Keratinocyte (primary cell): ENCODE measurements at regions not wholly inside any gene's neighbourhood (a gene's known extent, or its start where the extent isn't known, plus 50 kb on each side); places are given as distances from the start of the nearest gene placed in this dataset.

Experiments
- DNase-seq: peaks from one replicate; pipeline ENCODE4 v3.0.0-alpha.2; 2011; ENCODE audit warnings: low read depth, missing footprints, low spot score
- FAIRE-seq: peaks from 2 replicates; lab custom pipeline; 2011; peaks lifted over from hg19 to GRCh38; lab: Jason Lieb, UNC
- H2AFZ ChIP-seq: 2 replicates; pipeline ENCODE4 v1.6.0; 2012; ENCODE audit warnings: low read length, control low read depth, inconsistent platforms; ENCODE audit not compliant: control insufficient read depth
- H3K27ac ChIP-seq: 2 replicates; pipeline ENCODE4 v1.5.1; 2011; ENCODE audit warnings: low read length; ENCODE audit not compliant: control insufficient read depth, insufficient read depth
- H3K27me3 ChIP-seq: 3 replicates; pipeline ENCODE4 v1.6.0; 2011; ENCODE audit warnings: low read length; ENCODE audit not compliant: control insufficient read depth, insufficient read depth; ENCODE audit errors: extremely low read depth
- H3K36me3 ChIP-seq, 2 experiments: 2 replicates in 1 of 2; 3 replicates in 1 of 2; pipeline ENCODE4 v1.5.1; 2011; ENCODE audit warnings: low read length in 2 of 2, mild to moderate bottlenecking in 1 of 2; ENCODE audit not compliant: control insufficient read depth in 2 of 2, insufficient read depth in 2 of 2; ENCODE audit errors: extremely low read depth in 1 of 2
- H3K4me1 ChIP-seq: 3 replicates; pipeline ENCODE4 v1.5.1; 2011; ENCODE audit warnings: low read length; ENCODE audit not compliant: control insufficient read depth, insufficient read depth; ENCODE audit errors: extremely low read depth
- H3K4me2 ChIP-seq: 3 replicates; pipeline ENCODE4 v1.6.0; 2011; ENCODE audit warnings: low read depth, low read length; ENCODE audit not compliant: control insufficient read depth, insufficient read depth; ENCODE audit errors: extremely low read depth
- H3K4me3 ChIP-seq, 3 experiments: fragments of 200-600 bp in 1 of 3; sonication (generic) in 1 of 3; 2 replicates in 2 of 3; 3 replicates in 1 of 3; pipeline ENCODE4 v1.5.1; 2011 to 2016; ENCODE audit warnings: low read length in 3 of 3, mild to moderate bottlenecking in 3 of 3, control low read depth in 2 of 3, inconsistent platforms in 1 of 3, low read depth in 1 of 3, mixed read lengths in 1 of 3, mixed run types in 1 of 3, moderate library complexity in 1 of 3; ENCODE audit not compliant: control insufficient read depth in 2 of 3, insufficient read depth in 2 of 3; ENCODE audit errors: extremely low read depth in 1 of 3
- H3K79me2 ChIP-seq: 2 replicates; pipeline ENCODE4 v1.6.0; 2012; ENCODE audit warnings: low read length; ENCODE audit not compliant: control insufficient read depth, insufficient read depth
- H3K9ac ChIP-seq: 3 replicates; pipeline ENCODE4 v1.6.0; 2011; ENCODE audit warnings: low read length; ENCODE audit not compliant: control insufficient read depth, insufficient read depth; ENCODE audit errors: extremely low read depth
- H3K9me1 ChIP-seq: 3 replicates; pipeline ENCODE4 v1.6.0; 2011; ENCODE audit warnings: low read length; ENCODE audit not compliant: control insufficient read depth, insufficient read depth; ENCODE audit errors: extremely low read depth
- H3K9me3 ChIP-seq: 2 replicates; pipeline ENCODE4 v1.5.1; 2012; ENCODE audit warnings: low read depth, low read length; ENCODE audit not compliant: control insufficient read depth
- H4K20me1 ChIP-seq: 3 replicates; pipeline ENCODE4 v1.6.0; 2011; ENCODE audit warnings: low read length; ENCODE audit not compliant: control insufficient read depth, insufficient read depth; ENCODE audit errors: extremely low read depth
- CTCF ChIP-seq, 3 experiments: IDR thresholded peaks in 1 of 3; conservative IDR thresholded peaks in 1 of 3; optimal IDR thresholded peaks in 1 of 3; 2 replicates in 2 of 3; 3 replicates in 1 of 3; pipeline versions ENCODE3 to v1.5.1; 2011; ENCODE audit warnings: low read length in 3 of 3, mild to moderate bottlenecking in 3 of 3, moderate library complexity in 2 of 3, control low read depth in 1 of 3, inconsistent platforms in 1 of 3; ENCODE audit not compliant: insufficient read depth in 2 of 3; ENCODE audit errors: extremely low read depth in 1 of 3
- EZH2 ChIP-seq: IDR thresholded peaks from one replicate; pipeline ENCODE4 v1.6.1; 2012; ENCODE audit warnings: inconsistent platforms, mild to moderate bottlenecking, low read length, moderate library complexity
- dilution Hi-C: fragments of 300-500 bp; cut with MboI; formaldehyde crosslinking; loops from one replicate; pipeline ENCODE4 v1.7.0; 2020; ENCODE audit warnings: low sequenced_read_pairs; ENCODE audit not compliant: extremely low pct_ligation_motif_present

- Histone ChIP-seq H3K9me3 (no peaks in the 10 kb centered on the region), H3K4me1 (no peaks in the 10 kb centered on the region), H2AFZ (no peak overlapping the region), H3K27ac (no peak overlapping the region), H3K9ac (no peak overlapping the region), H3K79me2 (no peaks in the 10 kb centered on the region), H3K4me2 (no peak overlapping the region), H3K9me1 (no peaks in the 10 kb centered on the region), H3K36me3 (no peaks in the 10 kb centered on the region), H3K4me3 (no peak overlapping the region), H3K27me3 (no peaks in the 10 kb centered on the region), H4K20me1 (no peaks in the 10 kb centered on the region)
- no peak for DNase-seq
- TF ChIP-seq CTCF (optimal IDR thresholded peaks at IDR 0.05 in 1 of 3, IDR thresholded peaks at IDR 0.05 in 1 of 3, conservative IDR thresholded peaks at IDR 0.05 in 1 of 3; ENCODE audit: extremely low read depth in 1 of 3, insufficient read depth in 2 of 3, low read length in 3 of 3) = no peak
- no peak for TF ChIP-seq EZH2
- dilution Hi-C loops = no loop called here
- FAIRE-seq = no peak
These were observed 581.5 kb upstream of the VRK2 start for GRCh38 chr2:57465067-57465466.

GRCh38 chr2:57465967-57466366 lies 580.6 kb upstream of the VRK2 start:
- Histone ChIP-seq H2AFZ (no peak overlapping the region), H3K27me3 (no peaks in the 10 kb centered on the region), H3K27ac (no peak overlapping the region), H3K4me3 (no peak overlapping the region), H3K4me1 (no peaks in the 10 kb centered on the region), H3K9me3 (no peaks in the 10 kb centered on the region), H3K79me2 (no peaks in the 10 kb centered on the region), H3K9ac (no peak overlapping the region), H3K36me3 (no peaks in the 10 kb centered on the region), H3K4me2 (no peak overlapping the region), H3K9me1 (no peaks in the 10 kb centered on the region), H4K20me1 (no peaks in the 10 kb centered on the region)
- no peak for TF ChIP-seq EZH2
- no peak for TF ChIP-seq CTCF (optimal IDR thresholded peaks at IDR 0.05 in 1 of 3, IDR thresholded peaks at IDR 0.05 in 1 of 3, conservative IDR thresholded peaks at IDR 0.05 in 1 of 3; ENCODE audit: extremely low read depth in 1 of 3, insufficient read depth in 2 of 3, low read length in 3 of 3)
- no peak for FAIRE-seq
- no peak for DNase-seq
- dilution Hi-C loops = no loop called here
